Pancreas (tissue), 10 donors: ENCODE measurements at regions not wholly inside any gene's neighbourhood (a gene's known extent, or its start where the extent isn't known, plus 50 kb on each side); places are given as distances from the start of the nearest gene placed in this dataset.
"Not testable (repeated sequence)": the region's sequence is repeated elsewhere in the genome, so short reads cannot be mapped to it uniquely, and the experiment has no call there.

Source experiments
- ATAC-seq, 4 donors: fragments of 200-7000 bp; cut with Tn5 transposase; one replicate each; pipeline versions ENCODE4 v1.8.0 to v1.9.1; 2020; ENCODE audit warnings: mild to moderate bottlenecking in 4 of 4, moderate library complexity in 4 of 4
- DNase-seq, 6 donors: peaks; one replicate each; pipeline ENCODE4 v3.0.0-alpha.2; 2020
- FAIRE-seq: peaks from 2 replicates; lab custom pipeline; 2012; peaks lifted over from hg19 to GRCh38; lab: Jason Lieb, UNC
- H3K27ac ChIP-seq, 4 donors: fragments of 200-600 bp; sonication (generic); 1 replicate in 3 of 4; 2 replicates in 1 of 4; pipeline versions ENCODE4 v1.5.0 to v1.8.0; 2020
- H3K27me3 ChIP-seq, 4 donors: fragments of 200-600 bp; one replicate each; pipeline ENCODE4 v1.8.0; 2021
- H3K36me3 ChIP-seq, 3 donors: fragments of 200-600 bp; sonication (generic) in 1 of 3; one replicate each; pipeline versions ENCODE4 v1.5.0 to v1.8.0; 2020 to 2021
- H3K4me1 ChIP-seq, 3 donors: fragments of 200-600 bp; one replicate each; pipeline ENCODE4 v1.8.0; 2021
- H3K4me3 ChIP-seq, 4 donors: fragments of 200-600 bp; sonication (generic) in 2 of 4; one replicate each; pipeline versions ENCODE4 v1.5.0 to v1.8.0; 2020 to 2021
- H3K9me3 ChIP-seq, 4 donors: fragments of 200-600 bp; one replicate each; pipeline ENCODE4 v1.8.0; 2021
- WGBS, 2 donors: extraction: QIAGEN DNeasy Blood & Tissue Kit; methylation state at CpG; one replicate each; pipeline ENCODE4 v1.1.7; 2013; 5-methylcytosine and 5-hydroxymethylcytosine counted together
- intact Hi-C, 3 donors: fragments of 100-400 bp; cut with DNase I; formaldehyde crosslinking; loops; one replicate each; pipeline versions ENCODE4 v1.11.1 to v1.14.2; 2022
- TF ChIP-seq, protein P1 (sequence below), 4 donors: fragments of 200-600 bp; sonication (generic) in 3 of 4; IDR thresholded peaks; one replicate each; pipeline versions ENCODE4 v1.5.0 to v1.8.0; 2021; ENCODE audit warnings: antibody characterized with exemption in 4 of 4
- donor health status: healthy with polysubstance abuse.
- donor health status: DM: no; HTN: no; CAD: no; lungs with moderate emphysema.
- donor health status: DM: no; HTN: no; CAD: no.
- donor health status: control.
- donor health status: control.
- donor health status: Bipolar disorder and iron deficiency.
- donor health status: DM: yes; HTN: yes; CAD: no.
- donor health status: DM: no; HTN: no; CAD: no.
- donor health status: DM: no; HTN: no; CAD: no.
- donor health status: DM: yes; HTN: yes; CAD: no.

DNA sequence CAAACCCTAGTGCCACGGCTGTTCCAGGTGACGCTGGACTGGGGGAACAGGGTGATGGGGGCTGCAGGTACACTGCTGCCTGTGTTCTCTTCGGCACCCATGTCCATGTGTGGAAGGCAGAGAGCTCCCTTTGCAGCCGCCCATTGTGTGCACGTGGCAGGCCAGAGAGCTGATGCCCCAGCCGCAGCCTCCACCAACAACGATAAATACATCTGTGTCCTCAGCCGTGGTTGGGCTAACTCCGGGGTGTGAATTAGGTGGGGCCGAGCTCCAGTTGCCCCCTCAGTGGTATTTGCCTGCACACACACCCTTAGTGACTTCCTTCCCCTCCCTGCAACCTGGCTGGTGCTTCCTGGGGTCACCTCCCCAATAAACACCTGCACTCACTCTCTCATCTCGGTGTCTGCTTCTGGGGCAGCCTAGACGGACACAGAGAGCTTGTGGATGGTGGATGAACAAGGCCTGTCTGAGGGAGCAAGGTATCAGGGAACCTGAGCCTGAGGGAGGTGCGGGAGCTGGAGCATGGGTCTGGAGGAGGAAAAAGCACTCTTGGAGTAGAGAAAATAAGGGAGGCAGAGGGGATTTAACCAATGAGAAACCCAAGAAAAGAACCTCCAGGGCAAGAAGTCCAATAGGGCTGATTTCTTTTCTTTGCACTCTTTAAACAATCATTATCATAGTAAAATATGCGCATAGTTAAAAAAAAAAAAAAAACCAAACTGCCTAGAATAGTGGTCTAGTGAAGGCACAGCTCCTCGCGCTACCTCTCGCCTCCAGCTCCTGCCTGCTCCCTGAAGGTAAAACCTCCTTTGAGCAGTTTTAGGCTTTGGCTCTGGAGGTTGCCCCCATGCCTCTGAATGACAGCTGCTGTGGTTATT lies 112.6 kb downstream of the ZNF664 start:
- H3K9me3 ChIP-seq = no peaks in the 10 kb centered on the region

DNA sequence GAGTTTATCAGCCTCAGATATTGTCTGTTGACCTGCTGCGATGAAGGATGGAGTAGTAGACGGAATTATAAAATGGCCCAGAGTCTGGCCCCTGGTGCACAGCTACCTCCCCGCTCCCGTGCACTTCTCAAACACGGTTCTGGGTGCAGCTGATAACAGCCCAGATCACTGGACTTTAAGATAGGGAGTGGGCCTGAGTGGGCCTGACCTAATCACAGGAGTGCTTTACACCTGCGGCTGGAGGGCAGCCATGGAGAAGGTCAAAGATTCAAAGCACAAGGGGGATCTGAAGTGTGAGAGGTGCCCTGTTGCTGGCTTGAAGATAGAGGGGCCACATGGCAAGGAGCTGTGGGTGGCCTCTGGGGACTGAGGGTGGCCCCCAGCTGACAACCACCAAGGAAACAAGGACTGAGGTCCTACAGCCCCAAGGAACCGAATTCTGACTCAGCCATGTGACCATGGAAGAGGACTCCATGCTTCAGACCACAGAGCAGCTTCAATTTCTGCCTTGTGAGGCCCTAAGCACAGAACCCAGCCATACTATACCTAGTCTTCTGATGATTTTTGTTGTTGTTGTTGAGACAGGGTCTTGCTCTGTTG lies 113.4 kb downstream of the ZNF664 start:
- Histone ChIP-seq H3K9me3 (no peaks in the 10 kb centered on the region), H3K27me3 (no peaks in the 10 kb centered on the region), H3K27ac (no peak overlapping the region), H3K4me3 (no peak overlapping the region), H3K4me1 (no peaks in the 10 kb centered on the region), H3K36me3 (no peaks in the 10 kb centered on the region)
- DNase-seq (no peak), FAIRE-seq (no peak), ATAC-seq (no peak)
- intact Hi-C loops = no loop called here
- TF ChIP-seq, protein P1, sequence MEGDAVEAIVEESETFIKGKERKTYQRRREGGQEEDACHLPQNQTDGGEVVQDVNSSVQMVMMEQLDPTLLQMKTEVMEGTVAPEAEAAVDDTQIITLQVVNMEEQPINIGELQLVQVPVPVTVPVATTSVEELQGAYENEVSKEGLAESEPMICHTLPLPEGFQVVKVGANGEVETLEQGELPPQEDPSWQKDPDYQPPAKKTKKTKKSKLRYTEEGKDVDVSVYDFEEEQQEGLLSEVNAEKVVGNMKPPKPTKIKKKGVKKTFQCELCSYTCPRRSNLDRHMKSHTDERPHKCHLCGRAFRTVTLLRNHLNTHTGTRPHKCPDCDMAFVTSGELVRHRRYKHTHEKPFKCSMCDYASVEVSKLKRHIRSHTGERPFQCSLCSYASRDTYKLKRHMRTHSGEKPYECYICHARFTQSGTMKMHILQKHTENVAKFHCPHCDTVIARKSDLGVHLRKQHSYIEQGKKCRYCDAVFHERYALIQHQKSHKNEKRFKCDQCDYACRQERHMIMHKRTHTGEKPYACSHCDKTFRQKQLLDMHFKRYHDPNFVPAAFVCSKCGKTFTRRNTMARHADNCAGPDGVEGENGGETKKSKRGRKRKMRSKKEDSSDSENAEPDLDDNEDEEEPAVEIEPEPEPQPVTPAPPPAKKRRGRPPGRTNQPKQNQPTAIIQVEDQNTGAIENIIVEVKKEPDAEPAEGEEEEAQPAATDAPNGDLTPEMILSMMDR (IDR thresholded peaks at IDR 0.05) = no peak
- 94 to 96% methylated on average over 7 of the region's 7 CpGs for WGBS, 2 donors

More for the DNA sequence above, 112.6 kb downstream of the ZNF664 start:
- FAIRE-seq = no peak
- TF ChIP-seq, protein P1 (IDR thresholded peaks at IDR 0.05) = no peak
- H3K4me1 ChIP-seq = no peaks in the 10 kb centered on the region
- no peak for ATAC-seq
- no peak overlapping the region for H3K4me3 ChIP-seq
- intact Hi-C loops = no loop called here
- WGBS, 2 donors = 90 to 91% methylated on average over 17 of the region's 17 CpGs
- no peaks in the 10 kb centered on the region for H3K27me3 ChIP-seq
- DNase-seq = no peak
- no peaks in the 10 kb centered on the region for H3K36me3 ChIP-seq
- no peak overlapping the region for H3K27ac ChIP-seq

- WGBS, 2 donors = 86 to 91% methylated on average over 10 of the region's 10 CpGs
- Histone ChIP-seq H3K4me3 (no peak overlapping the region), H3K27me3 (no peaks in the 10 kb centered on the region), H3K27ac (no peak overlapping the region), H3K36me3 (no peaks in the 10 kb centered on the region), H3K9me3 (no peaks in the 10 kb centered on the region), H3K4me1 (no peaks in the 10 kb centered on the region)
- no peak for ATAC-seq
- TF ChIP-seq, protein P1 (IDR thresholded peaks at IDR 0.05) = no peak
- no peak for FAIRE-seq
- no peak for DNase-seq
- intact Hi-C loops = no loop called here
Measured at GRCh38 chr12:124087266-124088051, 114.4 kb downstream of the ZNF664 start.

DNA sequence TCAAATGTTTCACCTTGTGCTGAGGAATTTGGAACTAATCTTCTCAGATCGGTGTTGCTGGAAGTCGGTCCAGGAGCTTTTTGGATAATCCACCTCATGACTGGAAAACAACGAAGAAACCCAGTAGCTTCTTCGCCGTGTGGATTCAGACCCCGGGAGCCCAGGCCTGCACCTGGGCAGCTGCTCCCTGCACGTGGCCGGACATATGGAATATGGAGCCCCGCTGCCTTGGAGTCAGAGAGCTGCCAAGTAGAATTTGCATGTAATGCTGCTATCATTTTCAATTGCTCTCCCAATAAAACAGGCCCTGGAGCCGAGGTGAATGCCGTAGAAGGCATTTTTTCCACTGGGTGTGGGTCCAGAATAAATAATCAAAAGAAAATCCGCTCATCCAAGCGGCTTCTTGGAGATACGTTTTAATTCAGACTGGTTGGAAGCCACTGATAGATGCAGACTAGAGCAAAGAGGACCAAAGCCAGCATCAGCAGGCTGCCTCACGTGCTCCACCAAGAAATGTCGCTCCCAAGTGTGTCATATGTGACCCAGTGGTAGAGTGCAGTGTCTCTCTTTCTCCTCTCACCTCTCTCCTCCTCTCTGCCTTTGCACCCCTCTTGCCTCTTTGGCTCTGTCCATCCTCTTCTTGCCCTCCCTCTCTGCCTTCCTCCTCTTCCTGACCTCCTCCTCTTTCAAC lies 115.3 kb downstream of the ZNF664 start:
- ATAC-seq (no peak), FAIRE-seq (no peak), DNase-seq (no peak)
- Histone ChIP-seq H3K9me3 (no peaks in the 10 kb centered on the region), H3K27ac (no peak overlapping the region), H3K27me3 (no peaks in the 10 kb centered on the region), H3K36me3 (no peaks in the 10 kb centered on the region), H3K4me3 (no peak overlapping the region), H3K4me1 (no peaks in the 10 kb centered on the region)
- TF ChIP-seq, protein P1 (IDR thresholded peaks at IDR 0.05) = no peak
- 90 to 91% methylated on average over 16 of the region's 16 CpGs for WGBS, 2 donors
- intact Hi-C loops = no loop called here

DNA sequence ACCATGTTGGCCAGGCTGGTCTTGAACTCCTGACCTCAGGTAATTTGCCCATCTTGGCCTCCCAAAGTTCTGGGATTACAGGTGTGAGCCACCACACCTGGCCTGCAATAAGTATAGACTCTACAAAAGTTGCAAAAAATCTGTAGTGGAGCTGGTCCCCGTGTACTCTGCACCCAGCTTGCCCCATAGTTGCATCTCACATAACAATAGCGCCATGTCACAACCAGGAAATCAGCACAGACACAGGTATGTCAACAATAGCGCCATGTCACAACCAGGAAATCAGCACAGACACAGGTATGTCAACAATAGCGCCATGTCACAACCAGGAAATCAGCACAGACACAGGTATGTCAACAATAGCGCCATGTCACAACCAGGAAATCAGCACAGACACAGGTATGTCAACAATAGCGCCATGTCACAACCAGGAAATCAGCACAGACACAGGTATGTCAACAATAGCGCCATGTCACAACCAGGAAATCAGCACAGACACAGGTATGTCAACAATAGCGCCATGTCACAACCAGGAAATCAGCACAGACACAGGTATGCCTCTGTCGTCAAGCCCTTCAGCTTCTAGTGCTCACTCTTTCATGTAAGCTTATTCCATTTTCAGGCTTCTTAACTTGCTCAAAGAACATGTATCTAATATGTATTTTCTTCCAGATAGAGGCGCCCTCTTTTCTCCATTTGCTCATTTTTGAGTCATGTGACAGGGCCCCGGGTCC lies 116.3 kb downstream of the ZNF664 start:
- not testable (repeated sequence) for H3K4me3 ChIP-seq, FAIRE-seq, ATAC-seq

More for the DNA sequence above, 116.3 kb downstream of the ZNF664 start:
- DNase-seq, H3K27me3 ChIP-seq, H3K27ac ChIP-seq, intact Hi-C loops, H3K9me3 ChIP-seq, H3K36me3 ChIP-seq, H3K4me1 ChIP-seq: not testable (repeated sequence)
- 95 to 97% methylated on average over 7 of the region's 11 CpGs for WGBS, 2 donors
